Lung (tissue), 11 donors: ENCODE measurements at regions not wholly inside any gene's neighbourhood (a gene's known extent, or its start where the extent isn't known, plus 50 kb on each side); places are given as distances from the start of the nearest gene placed in this dataset.
"Not testable (repeated sequence)": the region's sequence is repeated elsewhere in the genome, so short reads cannot be mapped to it uniquely, and the experiment has no call there.

ENCODE experiments used
- ATAC-seq: fragments of 200-7000 bp; cut with Tn5 transposase; one replicate; pipeline ENCODE4 v1.9.1; 2020; ENCODE audit warnings: moderate number of reproducible peaks; ENCODE audit not compliant: insufficient read depth, low FRiP score
- DNase-seq, 3 donors: peaks; one replicate each; pipeline ENCODE4 v3.0.0-alpha.2; 2013 to 2017
- H3K27ac ChIP-seq, 2 donors: one replicate each; pipeline ENCODE4 v1.5.1; 2013; ENCODE audit warnings: mild to moderate bottlenecking in 2 of 2, moderate library complexity in 2 of 2, control low read depth in 1 of 2, inconsistent platforms in 1 of 2, low read depth in 1 of 2, low read length in 1 of 2
- H3K27me3 ChIP-seq, 3 donors: one replicate each; pipeline ENCODE4 v1.5.1; 2013; ENCODE audit warnings: low read length in 2 of 3; ENCODE audit not compliant: control insufficient read depth in 3 of 3, insufficient read depth in 3 of 3
- H3K36me3 ChIP-seq, 4 donors: one replicate each; pipeline ENCODE4 v1.5.1; 2013; ENCODE audit warnings: low read length in 4 of 4, mild to moderate bottlenecking in 1 of 4, moderate library complexity in 1 of 4; ENCODE audit not compliant: control insufficient read depth in 4 of 4, insufficient read depth in 4 of 4
- H3K4me1 ChIP-seq, 5 donors: one replicate each; pipeline ENCODE4 v1.5.1; 2013; ENCODE audit warnings: low read length in 5 of 5, mild to moderate bottlenecking in 2 of 5, moderate library complexity in 1 of 5; ENCODE audit not compliant: control insufficient read depth in 5 of 5, insufficient read depth in 5 of 5
- H3K4me3 ChIP-seq: one replicate; pipeline ENCODE4 v1.5.1; 2013; ENCODE audit warnings: mild to moderate bottlenecking, control low read depth, moderate library complexity
- H3K9ac ChIP-seq, 2 donors: one replicate each; pipeline ENCODE4 v1.5.1; 2013; ENCODE audit warnings: low read length in 2 of 2, control low read depth in 1 of 2; ENCODE audit not compliant: insufficient read depth in 1 of 2
- H3K9me3 ChIP-seq, 4 donors: one replicate each; pipeline ENCODE4 v1.5.1; 2013; ENCODE audit warnings: low read length in 3 of 4, mild to moderate bottlenecking in 1 of 4, moderate library complexity in 1 of 4; ENCODE audit not compliant: control insufficient read depth in 4 of 4, insufficient read depth in 3 of 4
- CTCF ChIP-seq: IDR thresholded peaks from 2 replicates; pipeline ENCODE4 v1.5.1; 2012; ENCODE audit warnings: mild to moderate bottlenecking; ENCODE audit errors: control extremely low read depth, extremely low read depth
- WGBS, 2 donors: extraction: QIAGEN DNeasy Blood & Tissue Kit; methylation state at CpG; one replicate each; pipeline ENCODE4 v1.1.7; 2013; 5-methylcytosine and 5-hydroxymethylcytosine counted together
- donor health status: control.
- donor health status: control.
- donor health status: Bipolar disorder and iron deficiency.
- donor health status: healthy.
- donor health status: DM: yes; HTN: yes; CAD: no.

DNA sequence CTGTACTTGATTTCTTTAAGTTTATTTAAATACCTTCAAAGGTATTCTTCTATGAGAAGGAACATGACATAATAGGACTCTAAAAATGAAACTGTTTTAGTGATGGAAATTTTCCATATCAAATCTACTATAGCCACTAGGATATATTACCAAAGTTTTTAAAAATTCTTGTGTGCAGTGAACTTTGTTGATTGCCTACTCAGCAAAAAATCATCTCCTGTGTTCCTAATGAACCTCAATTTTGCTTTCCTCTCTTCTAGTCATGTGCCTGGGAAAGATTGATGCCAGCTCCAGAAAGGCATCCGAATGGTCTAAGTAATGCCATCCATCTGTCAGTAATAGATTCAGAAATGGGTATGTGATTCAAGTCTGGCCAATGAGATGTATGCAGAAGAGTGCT lies 111.1 kb downstream of the ANXA3 start:
- peaks cover 0 to 20% (median 1%) of the 10 kb centered on the region in 5 donors for H3K4me1 ChIP-seq
- no peak for ATAC-seq
- TF ChIP-seq CTCF, result no peak
- H3K27ac ChIP-seq, result no peak overlapping the region
- H3K4me3 ChIP-seq, result no peak overlapping the region
- H3K9me3 ChIP-seq, result no peaks in the 10 kb centered on the region
- H3K9ac ChIP-seq, result no peak overlapping the region
- WGBS, 2 donors, result 92 to 100% methylated on average over 1 of the region's 1 CpG
- no peak for DNase-seq
- H3K27me3 ChIP-seq, result no peaks in the 10 kb centered on the region
- H3K36me3 ChIP-seq, result no peaks in the 10 kb centered on the region

DNA sequence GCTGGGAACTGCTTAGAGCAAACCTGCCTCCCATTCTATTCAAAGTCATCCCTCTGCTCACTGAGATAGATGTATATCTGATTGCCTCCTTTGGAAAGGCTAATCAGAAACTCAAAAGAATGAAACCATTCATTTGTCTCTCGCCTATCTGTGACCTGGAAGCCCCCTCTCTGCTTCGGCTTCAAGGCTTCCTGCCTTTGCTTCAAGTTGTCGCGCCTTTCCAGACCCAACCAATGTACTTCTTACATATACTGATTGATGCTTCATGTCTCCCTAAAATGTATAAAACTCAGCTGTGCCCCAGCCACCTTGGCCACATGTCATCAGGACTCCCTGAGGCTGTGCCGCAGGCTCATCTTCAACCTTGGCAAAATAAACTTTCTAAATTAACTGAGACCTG lies 111.9 kb upstream of the BMP2K start:
- not testable (repeated sequence) for ATAC-seq, H3K9ac ChIP-seq, H3K27me3 ChIP-seq, H3K4me3 ChIP-seq, H3K36me3 ChIP-seq, DNase-seq, H3K27ac ChIP-seq, H3K9me3 ChIP-seq
- H3K4me1 ChIP-seq, result peaks cover 0 to 24% (median 3%) of the 10 kb centered on the region in 5 donors
- 94 to 97% methylated on average over 5 of the region's 5 CpGs for WGBS, 2 donors

- Histone ChIP-seq H3K9me3 (no peaks in the 10 kb centered on the region), H3K27me3 (no peaks in the 10 kb centered on the region), H3K9ac (no peak overlapping the region), H3K4me1 (peaks cover 0 to 24% (median 3%) of the 10 kb centered on the region in 5 donors), H3K4me3 (no peak overlapping the region), H3K27ac (no peak overlapping the region), H3K36me3 (no peaks in the 10 kb centered on the region)
- no peak for TF ChIP-seq CTCF
- ATAC-seq (no peak), DNase-seq (no peak)
Measured at GRCh38 chr4:78665216-78665770, 110.9 kb upstream of the BMP2K start.

- Histone ChIP-seq H3K9ac (no peak overlapping the region), H3K4me1 (peaks cover 0 to 19% (median 3%) of the 10 kb centered on the region in 5 donors), H3K9me3 (no peaks in the 10 kb centered on the region), H3K36me3 (no peaks in the 10 kb centered on the region), H3K27ac (no peak overlapping the region), H3K4me3 (no peak overlapping the region), H3K27me3 (no peaks in the 10 kb centered on the region)
- 24 to 42% methylated on average over 3 of the region's 3 CpGs for WGBS, 2 donors
- DNase-seq (peak in 1 of 3 donors; percentile 49), ATAC-seq (no peak)
- no peak for TF ChIP-seq CTCF
Measured at GRCh38 chr4:78666830-78667258, 109.3 kb upstream of the BMP2K start.
